Immature natural killer cell (primary cell): ENCODE measurements at regions not wholly inside any gene's neighbourhood (a gene's known extent, or its start where the extent isn't known, plus 50 kb on each side); places are given as distances from the start of the nearest gene placed in this dataset.

Experiments used
- DNase-seq, 3 donors: peaks; one replicate each; pipeline ENCODE4 v3.0.0; 2022; ENCODE audit warnings: mixed read lengths in 1 of 3
- H3K27ac Mint-ChIP-seq, 6 donors: one replicate each; pipeline ENCODE4 v1.8.0; 2020; ENCODE audit warnings: mixed read lengths in 6 of 6, mild to moderate bottlenecking in 5 of 6, inconsistent platforms in 4 of 6, moderate library complexity in 3 of 6
- H3K27me3 Mint-ChIP-seq, 3 donors: one replicate each; pipeline ENCODE4 v1.8.0; 2020 to 2021; ENCODE audit warnings: low read depth in 3 of 3, mild to moderate bottlenecking in 3 of 3, mixed read lengths in 3 of 3, moderate library complexity in 3 of 3, inconsistent platforms in 1 of 3
- H3K36me3 Mint-ChIP-seq, 3 donors: one replicate each; pipeline ENCODE4 v1.8.0; 2020; ENCODE audit warnings: mixed read lengths in 3 of 3, inconsistent platforms in 2 of 3, mild to moderate bottlenecking in 2 of 3
- H3K4me1 Mint-ChIP-seq, 2 donors: one replicate each; pipeline ENCODE4 v1.8.0; 2020; ENCODE audit warnings: inconsistent platforms in 2 of 2, mild to moderate bottlenecking in 2 of 2, mixed read lengths in 2 of 2, moderate library complexity in 1 of 2
- H3K4me3 Mint-ChIP-seq, 5 donors: one replicate each; pipeline ENCODE4 v1.8.0; 2020; ENCODE audit warnings: mild to moderate bottlenecking in 5 of 5, mixed read lengths in 5 of 5, inconsistent platforms in 3 of 5, moderate library complexity in 3 of 5
- H3K9me3 Mint-ChIP-seq, 6 donors: one replicate each; pipeline ENCODE4 v1.8.0; 2020; ENCODE audit warnings: mild to moderate bottlenecking in 6 of 6, mixed read lengths in 6 of 6, inconsistent platforms in 4 of 6, moderate library complexity in 3 of 6

- H3K27ac Mint-ChIP-seq: no peak overlapping the region
- peaks cover 6 to 51% (median 24%) of the 10 kb centered on the region in 6 donors for H3K9me3 Mint-ChIP-seq
- no peaks in the 10 kb centered on the region for H3K36me3 Mint-ChIP-seq
- no peak for DNase-seq
- H3K4me3 Mint-ChIP-seq: no peak overlapping the region
- H3K4me1 Mint-ChIP-seq: no peaks in the 10 kb centered on the region
- H3K27me3 Mint-ChIP-seq: no peaks in the 10 kb centered on the region
Measured at GRCh38 chr14:82520765-82521164, 987.1 kb upstream of the SEL1L start.

DNA sequence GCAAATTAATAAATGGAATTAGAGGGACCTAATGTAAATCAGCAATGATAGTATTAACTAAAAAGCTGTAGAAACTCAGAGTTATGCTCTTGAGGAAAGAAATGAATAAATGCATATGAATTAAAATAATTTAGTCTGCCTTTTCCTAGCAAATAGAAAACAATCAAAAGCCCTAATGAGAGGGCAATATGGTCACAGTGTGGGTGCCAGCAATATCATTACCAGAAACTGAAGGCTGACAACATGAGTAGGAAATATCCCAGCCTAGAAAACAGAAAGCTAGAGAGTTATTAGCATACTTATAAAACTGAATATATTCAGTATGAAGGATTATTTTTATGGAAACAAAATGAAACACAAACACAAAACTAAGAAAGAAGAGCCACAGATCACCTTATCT, 987.5 kb upstream of the SEL1L start:
- Mint-ChIP-seq H3K4me1 (no peaks in the 10 kb centered on the region), H3K36me3 (no peaks in the 10 kb centered on the region), H3K27ac (no peak overlapping the region), H3K4me3 (no peak overlapping the region), H3K9me3 (peaks cover 6 to 51% (median 24%) of the 10 kb centered on the region in 6 donors), H3K27me3 (no peaks in the 10 kb centered on the region)
- DNase-seq: no peak

DNA sequence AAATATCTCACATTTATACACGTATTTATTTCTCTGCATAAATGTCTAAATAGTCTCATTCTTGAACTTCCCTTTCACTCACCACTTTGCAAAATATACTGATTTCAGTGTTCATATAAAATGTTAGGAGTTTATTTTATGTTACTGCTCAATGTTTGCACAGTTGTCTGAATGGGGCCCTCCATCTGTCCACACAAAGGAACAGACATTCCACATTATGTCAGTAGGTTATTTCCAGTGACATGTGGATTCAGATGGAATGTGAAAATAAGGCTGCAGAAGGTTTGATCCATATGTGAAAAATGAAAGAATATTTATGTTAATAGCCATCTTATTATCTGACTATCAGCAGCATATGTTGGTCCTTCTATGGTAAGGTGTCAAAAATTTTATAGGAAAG, 994.4 kb upstream of the SEL1L start:
- no peak for DNase-seq
- Mint-ChIP-seq H3K36me3 (no peaks in the 10 kb centered on the region), H3K27me3 (peaks cover 0 to 1% (median 0%) of the 10 kb centered on the region in 3 donors), H3K4me3 (no peak overlapping the region), H3K4me1 (no peaks in the 10 kb centered on the region), H3K27ac (no peak overlapping the region), H3K9me3 (peaks cover 8 to 51% (median 23%) of the 10 kb centered on the region in 6 donors)

- no peak overlapping the region for H3K27ac Mint-ChIP-seq
- H3K4me1 Mint-ChIP-seq: no peaks in the 10 kb centered on the region
- peaks cover 5 to 55% (median 21%) of the 10 kb centered on the region in 6 donors for H3K9me3 Mint-ChIP-seq
- no peak overlapping the region for H3K4me3 Mint-ChIP-seq
- H3K27me3 Mint-ChIP-seq: peaks cover 0 to 1% (median 0%) of the 10 kb centered on the region in 3 donors
- no peak for DNase-seq
- no peaks in the 10 kb centered on the region for H3K36me3 Mint-ChIP-seq
Measured at GRCh38 chr14:82533351-82533750, 999.7 kb upstream of the SEL1L start.

DNA sequence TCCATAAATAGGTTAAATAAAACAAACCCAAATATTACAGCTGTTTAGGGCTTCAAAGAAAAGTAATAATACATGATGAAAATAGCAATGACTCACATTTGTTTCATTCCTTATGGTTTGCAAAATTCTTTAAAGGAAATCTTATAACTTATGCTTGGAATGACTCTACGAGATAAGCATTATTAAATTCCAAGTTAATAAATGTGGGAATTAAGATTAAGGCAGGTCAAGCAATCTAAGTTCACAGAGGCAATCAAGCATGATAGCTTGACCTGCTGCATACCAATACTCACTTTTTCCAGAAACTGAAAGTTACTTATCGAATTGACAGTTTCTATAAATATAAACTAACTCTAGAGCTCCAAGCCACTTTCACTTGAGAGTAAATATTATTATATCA, 1002.9 kb upstream of the SEL1L start:
- Mint-ChIP-seq H3K9me3 (peaks cover 7 to 56% (median 21%) of the 10 kb centered on the region in 6 donors), H3K4me3 (no peak overlapping the region), H3K27ac (no peak overlapping the region), H3K27me3 (peaks cover 0 to 1% (median 0%) of the 10 kb centered on the region in 3 donors), H3K36me3 (no peaks in the 10 kb centered on the region), H3K4me1 (no peaks in the 10 kb centered on the region)
- DNase-seq: no peak

GRCh38 chr14:82537831-82538230, 1004.2 kb upstream of the SEL1L start:
- Mint-ChIP-seq H3K4me1 (no peaks in the 10 kb centered on the region), H3K27ac (no peak overlapping the region), H3K36me3 (no peaks in the 10 kb centered on the region), H3K9me3 (peaks cover 4 to 65% (median 30%) of the 10 kb centered on the region in 6 donors), H3K4me3 (no peak overlapping the region), H3K27me3 (no peaks in the 10 kb centered on the region)
- no peak for DNase-seq

- peaks cover 21 to 69% (median 43%) of the 10 kb centered on the region in 6 donors for H3K9me3 Mint-ChIP-seq
- H3K27me3 Mint-ChIP-seq: no peaks in the 10 kb centered on the region
- no peaks in the 10 kb centered on the region for H3K4me1 Mint-ChIP-seq
- H3K27ac Mint-ChIP-seq: no peak overlapping the region
- H3K36me3 Mint-ChIP-seq: no peaks in the 10 kb centered on the region
- DNase-seq: no peak
- no peak overlapping the region for H3K4me3 Mint-ChIP-seq
Measured at GRCh38 chr14:82546401-82546800, 1012.7 kb upstream of the SEL1L start.

- peaks cover 17 to 58% (median 30%) of the 10 kb centered on the region in 6 donors for H3K9me3 Mint-ChIP-seq
- H3K36me3 Mint-ChIP-seq: peaks cover 0 to 4% (median 0%) of the 10 kb centered on the region in 3 donors
- DNase-seq: no peak
- no peak overlapping the region for H3K27ac Mint-ChIP-seq
- peaks cover 0 to 4% (median 0%) of the 10 kb centered on the region in 3 donors for H3K27me3 Mint-ChIP-seq
- no peaks in the 10 kb centered on the region for H3K4me1 Mint-ChIP-seq
- no peak overlapping the region for H3K4me3 Mint-ChIP-seq
Measured at GRCh38 chr14:82549306-82549990, 1015.8 kb upstream of the SEL1L start.

- H3K27ac Mint-ChIP-seq: no peak overlapping the region
Measured at GRCh38 chr14:82562881-82563280, 1029.2 kb upstream of the SEL1L start.

DNA sequence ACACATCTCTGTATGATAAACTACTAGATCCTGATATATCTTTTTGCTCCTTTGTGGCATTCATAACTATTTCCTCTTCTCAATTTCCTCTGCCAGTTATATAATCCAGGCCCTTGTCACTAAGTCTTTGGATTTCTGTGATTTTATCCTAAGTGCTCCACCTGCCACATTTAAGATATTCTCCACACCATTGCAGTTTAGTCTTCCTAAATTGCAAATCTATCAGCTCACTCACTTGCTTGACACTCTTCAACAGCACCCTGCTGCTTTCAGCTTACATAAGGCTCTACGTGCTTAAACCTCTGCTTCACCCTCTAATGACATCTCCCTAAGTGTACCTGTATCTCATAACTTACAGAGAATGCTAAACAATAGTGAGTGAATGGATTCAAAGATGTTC, 1032.2 kb upstream of the SEL1L start:
- Mint-ChIP-seq H3K4me3 (no peak overlapping the region), H3K4me1 (no peaks in the 10 kb centered on the region), H3K27ac (no peak overlapping the region), H3K27me3 (no peaks in the 10 kb centered on the region), H3K9me3 (peaks cover 7 to 57% (median 22%) of the 10 kb centered on the region in 6 donors), H3K36me3 (no peaks in the 10 kb centered on the region)
- DNase-seq: no peak

More at GRCh38 chr14:82562881-82563280, 1029.2 kb upstream of the SEL1L start:
- peaks cover 5 to 47% (median 22%) of the 10 kb centered on the region in 6 donors for H3K9me3 Mint-ChIP-seq
- no peaks in the 10 kb centered on the region for H3K27me3 Mint-ChIP-seq
- H3K36me3 Mint-ChIP-seq: no peaks in the 10 kb centered on the region
- no peak for DNase-seq
- no peaks in the 10 kb centered on the region for H3K4me1 Mint-ChIP-seq
- no peak overlapping the region for H3K4me3 Mint-ChIP-seq

DNA sequence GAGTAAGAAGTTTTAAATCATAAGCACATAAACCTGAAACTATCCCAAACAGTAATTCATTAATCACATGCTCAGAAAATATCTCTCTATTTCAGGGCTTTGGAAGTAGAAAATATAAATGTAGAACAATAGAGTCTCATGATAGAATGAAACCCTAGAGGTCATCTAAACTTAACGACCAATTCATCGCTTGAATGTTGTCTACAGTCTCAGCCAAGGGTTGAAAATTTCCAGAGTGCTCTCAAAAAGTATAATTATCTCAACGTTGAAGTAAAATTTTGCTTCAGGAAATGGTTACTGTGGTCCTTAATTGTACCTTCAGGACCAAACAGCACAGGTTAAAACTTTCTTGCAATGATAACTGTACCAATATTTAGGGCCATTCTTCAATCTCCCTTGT, 1053.6 kb upstream of the SEL1L start:
- no peak overlapping the region for H3K27ac Mint-ChIP-seq
- no peaks in the 10 kb centered on the region for H3K4me1 Mint-ChIP-seq

GRCh38 chr14:82595466-82595865, 1061.8 kb upstream of the SEL1L start:
- Mint-ChIP-seq H3K27ac (no peak overlapping the region), H3K4me3 (no peak overlapping the region), H3K27me3 (no peaks in the 10 kb centered on the region), H3K36me3 (no peaks in the 10 kb centered on the region), H3K4me1 (no peaks in the 10 kb centered on the region), H3K9me3 (peaks cover 3 to 42% (median 15%) of the 10 kb centered on the region in 6 donors)
- DNase-seq: no peak

More for the DNA sequence above, 1053.6 kb upstream of the SEL1L start:
- Mint-ChIP-seq H3K27me3 (no peaks in the 10 kb centered on the region), H3K4me3 (no peak overlapping the region), H3K36me3 (no peaks in the 10 kb centered on the region), H3K9me3 (peaks cover 3 to 44% (median 15%) of the 10 kb centered on the region in 6 donors)
- no peak for DNase-seq

DNA sequence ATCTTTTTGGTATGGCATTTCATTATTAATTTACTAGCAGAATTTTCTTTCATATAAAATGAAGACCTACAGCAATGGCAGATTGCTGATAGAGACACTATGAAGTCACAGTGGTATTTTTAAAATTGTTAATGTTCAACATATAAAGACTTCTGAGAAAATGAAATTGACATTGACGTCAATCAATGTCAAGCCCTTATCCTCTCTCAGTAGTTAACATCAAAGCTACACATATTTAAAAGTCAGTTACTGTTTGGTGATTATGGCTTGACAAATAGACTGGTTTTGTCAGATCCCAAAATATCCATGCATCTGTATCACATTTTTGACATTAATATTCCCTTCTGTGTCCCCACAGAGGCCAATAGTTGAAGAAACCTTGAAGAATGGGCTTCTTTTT, 1069.1 kb upstream of the SEL1L start:
- Mint-ChIP-seq H3K9me3 (peaks cover 0 to 29% (median 6%) of the 10 kb centered on the region in 6 donors), H3K27ac (no peak overlapping the region), H3K27me3 (no peaks in the 10 kb centered on the region), H3K4me1 (no peaks in the 10 kb centered on the region), H3K36me3 (no peaks in the 10 kb centered on the region), H3K4me3 (no peak overlapping the region)
- no peak for DNase-seq

DNA sequence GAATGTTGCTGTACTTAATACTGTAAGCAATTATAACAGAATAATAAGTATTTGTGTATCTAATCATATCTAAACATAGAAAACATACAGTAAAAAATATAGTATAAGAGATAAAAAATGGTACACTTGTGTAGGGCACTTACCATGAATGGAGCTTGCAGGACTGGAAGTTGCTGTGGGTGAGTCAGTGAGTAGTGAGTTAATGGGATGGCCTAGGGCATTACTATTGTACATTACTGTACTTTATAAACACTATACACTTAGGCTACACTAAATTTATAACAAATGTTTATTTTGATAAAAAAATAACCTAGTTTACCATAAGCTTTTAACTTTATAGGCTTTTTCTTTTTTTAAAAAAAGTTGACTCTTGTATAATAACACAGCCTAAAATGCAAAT, 1071.2 kb upstream of the SEL1L start:
- no peak overlapping the region for H3K4me3 Mint-ChIP-seq
- DNase-seq: no peak
- no peaks in the 10 kb centered on the region for H3K27me3 Mint-ChIP-seq
- peaks cover 0 to 28% (median 8%) of the 10 kb centered on the region in 6 donors for H3K9me3 Mint-ChIP-seq
- no peak overlapping the region for H3K27ac Mint-ChIP-seq
- no peaks in the 10 kb centered on the region for H3K36me3 Mint-ChIP-seq
- H3K4me1 Mint-ChIP-seq: no peaks in the 10 kb centered on the region

DNA sequence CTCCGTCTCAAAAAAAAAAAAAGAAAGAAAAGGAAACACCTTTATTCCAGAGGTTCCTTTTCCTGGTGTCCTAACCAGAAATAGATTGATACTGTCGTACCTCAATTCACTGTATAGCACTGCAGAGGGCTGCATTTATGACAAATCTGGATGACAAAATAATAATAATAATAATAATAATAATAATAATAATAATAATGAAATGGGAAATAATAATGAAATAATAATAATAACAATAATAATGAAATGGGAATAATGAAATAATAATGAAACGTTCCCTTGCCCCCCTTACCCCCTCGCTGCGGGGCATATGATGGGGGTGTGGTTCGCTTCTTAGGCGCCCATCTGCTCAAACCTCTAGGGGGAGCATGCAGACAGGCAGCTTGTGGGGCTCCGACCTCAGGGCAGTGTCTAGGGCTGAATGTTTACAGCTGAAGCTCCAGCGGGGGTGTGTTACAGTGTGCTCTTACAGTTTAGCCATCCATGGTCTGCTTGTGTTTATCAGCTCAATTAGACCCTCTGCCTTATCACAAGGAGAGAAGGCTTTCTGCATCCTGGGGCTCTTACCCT, 1088.3 kb upstream of the SEL1L start:
- no peak for DNase-seq
- no peaks in the 10 kb centered on the region for H3K36me3 Mint-ChIP-seq
- no peaks in the 10 kb centered on the region for H3K4me1 Mint-ChIP-seq
- H3K9me3 Mint-ChIP-seq: peaks cover 3 to 39% (median 18%) of the 10 kb centered on the region in 6 donors
- H3K4me3 Mint-ChIP-seq: no peak overlapping the region
- no peaks in the 10 kb centered on the region for H3K27me3 Mint-ChIP-seq
- H3K27ac Mint-ChIP-seq: no peak overlapping the region
